Gastrocnemius medialis (tissue), 4 donors: ENCODE measurements at regions not wholly inside any gene's neighbourhood (a gene's known extent, or its start where the extent isn't known, plus 50 kb on each side); places are given as distances from the start of the nearest gene placed in this dataset.
A peak's percentile ranks its signal among the peaks of the same experiment; 100 is the strongest.
"Not testable (repeated sequence)": the region's sequence is repeated elsewhere in the genome, so short reads cannot be mapped to it uniquely, and the experiment has no call there.

ENCODE experiments used
- ATAC-seq, 2 donors: fragments of 150-250 bp; one replicate each; pipeline ENCODE4 v1.9.1; 2016
- DNase-seq, 2 donors: peaks; one replicate each; pipeline ENCODE4 v3.0.0-alpha.2; 2019
- H3K27ac ChIP-seq, 4 donors: fragments of 200-600 bp; sonication (generic); 1 replicate in 1 of 4; 2 replicates in 3 of 4; pipeline ENCODE4 v1.5.1; 2016 to 2018; ENCODE audit warnings: mild to moderate bottlenecking in 2 of 4, moderate library complexity in 1 of 4
- H3K27me3 ChIP-seq, 3 donors: fragments of 200-600 bp; sonication (generic) in 2 of 3; 1 replicate in 1 of 3; 2 replicates in 2 of 3; pipeline versions ENCODE4 v1.5.1 to v1.6.0; 2016 to 2019; ENCODE audit warnings: mild to moderate bottlenecking in 1 of 3, moderate library complexity in 1 of 3
- H3K36me3 ChIP-seq, 2 donors: fragments of 200-600 bp; sonication (generic) in 1 of 2; one replicate each; pipeline ENCODE4 v1.5.1; 2017 to 2018
- H3K4me1 ChIP-seq, 2 donors: fragments of 200-600 bp; sonication (generic) in 1 of 2; one replicate each; pipeline ENCODE4 v1.5.1; 2016 to 2017; ENCODE audit warnings: mild to moderate bottlenecking in 2 of 2
- H3K4me3 ChIP-seq, 4 donors: fragments of 200-600 bp; sonication (generic) in 3 of 4; 1 replicate in 1 of 4; 2 replicates in 3 of 4; pipeline ENCODE4 v1.5.1; 2016 to 2019; ENCODE audit warnings: mild to moderate bottlenecking in 2 of 4
- H3K9me3 ChIP-seq, 3 donors: fragments of 200-600 bp; sonication (generic) in 2 of 3; 1 replicate in 1 of 3; 2 replicates in 2 of 3; pipeline ENCODE4 v1.5.1; 2016 to 2019
- CTCF ChIP-seq, 5 experiments: fragments of 450-650 bp in 3 of 5; fragments of 200-600 bp in 2 of 5; sonication (generic) in 2 of 5; IDR thresholded peaks in 4 of 5; conservative IDR thresholded peaks in 1 of 5; 1 replicate in 4 of 5; 2 replicates in 1 of 5; pipeline ENCODE4 v1.5.1; 2016 to 2019; ENCODE audit warnings: antibody characterized with exemption in 5 of 5, mild to moderate bottlenecking in 3 of 5, moderate library complexity in 3 of 5
- POLR2A ChIP-seq, 2 donors: fragments of 450-650 bp; IDR thresholded peaks; one replicate each; pipeline ENCODE4 v1.6.1; 2017; ENCODE audit warnings: antibody characterized with exemption in 2 of 2, mild to moderate bottlenecking in 2 of 2, moderate library complexity in 2 of 2
- in situ Hi-C, 4 donors: fragments of 200-750 bp; cut with MboI; loops; one replicate each; pipeline versions ENCODE4 v1.15.0 to v1.8.0; 2017; ENCODE audit warnings: low sequenced_read_pairs in 4 of 4
- intact Hi-C: fragments of 100-400 bp; cut with DNase I; formaldehyde crosslinking; loops from one replicate; pipeline ENCODE4 v1.15.1; 2023; ENCODE audit warnings: low total_unique reads

- ATAC-seq, intact Hi-C loops, H3K27ac ChIP-seq, in situ Hi-C loops, H3K36me3 ChIP-seq, DNase-seq, H3K9me3 ChIP-seq, H3K4me3 ChIP-seq, H3K4me1 ChIP-seq, H3K27me3 ChIP-seq: not testable (repeated sequence)
Measured at GRCh38 chr20:30275073-30275472, 982.4 kb upstream of the DEFB115 start.

- peak overlapping the region in 2 of 4 donors; percentile 9 to 41 for H3K4me3 ChIP-seq
- intact Hi-C loops (no loop called here), in situ Hi-C loops (no loop called here)
- DNase-seq: no peak
- TF ChIP-seq CTCF (IDR thresholded peaks at IDR 0.05 in 4 of 5, conservative IDR thresholded peaks at IDR 0.05 in 1 of 5) (no peak), POLR2A (IDR thresholded peaks at IDR 0.05) (no peak)
- no peaks in the 10 kb centered on the region for H3K36me3 ChIP-seq
- no peaks in the 10 kb centered on the region for H3K9me3 ChIP-seq
- H3K27ac ChIP-seq: no peak overlapping the region
- no peak for ATAC-seq
- H3K27me3 ChIP-seq: no peaks in the 10 kb centered on the region
- no peaks in the 10 kb centered on the region for H3K4me1 ChIP-seq
Measured at GRCh38 chr20:30281584-30282197, 975.8 kb upstream of the DEFB115 start.

GRCh38 chr20:30283476-30284280 lies 973.8 kb upstream of the DEFB115 start:
- Histone ChIP-seq H3K27ac (peak overlapping the region in 2 of 4 donors; percentile 3 to 43), H3K4me3 (peak overlapping the region in 3 of 4 donors; percentile 42 to 58 (median 54))
- ATAC-seq, in situ Hi-C loops, H3K9me3 ChIP-seq, intact Hi-C loops, H3K27me3 ChIP-seq, H3K36me3 ChIP-seq, H3K4me1 ChIP-seq: not testable (repeated sequence)
- DNase-seq: peak; percentile 42 to 48

- ATAC-seq: no peak
- H3K27ac ChIP-seq: peak overlapping the region in 2 of 4 donors; percentile 3 to 43
- TF ChIP-seq CTCF (IDR thresholded peaks at IDR 0.05 in 4 of 5, conservative IDR thresholded peaks at IDR 0.05 in 1 of 5): no peak
- no peak for TF ChIP-seq POLR2A (IDR thresholded peaks at IDR 0.05)
- no peaks in the 10 kb centered on the region for H3K9me3 ChIP-seq
- in situ Hi-C loops (no loop called here), intact Hi-C loops (no loop called here)
- peak overlapping the region in 3 of 4 donors; percentile 42 to 58 (median 54) for H3K4me3 ChIP-seq
- DNase-seq: no peak
- no peaks in the 10 kb centered on the region for H3K36me3 ChIP-seq
- H3K27me3 ChIP-seq: no peaks in the 10 kb centered on the region
- no peaks in the 10 kb centered on the region for H3K4me1 ChIP-seq
Measured at GRCh38 chr20:30284281-30284905, 973.1 kb upstream of the DEFB115 start.

- no peak for DNase-seq
- Histone ChIP-seq H3K27ac (no peak overlapping the region), H3K9me3 (no peaks in the 10 kb centered on the region), H3K4me1 (no peaks in the 10 kb centered on the region), H3K4me3 (no peak overlapping the region), H3K36me3 (no peaks in the 10 kb centered on the region), H3K27me3 (no peaks in the 10 kb centered on the region)
- intact Hi-C loops: no loop called here
- no peak for ATAC-seq
- in situ Hi-C loops: no loop called here
- TF ChIP-seq CTCF (IDR thresholded peaks at IDR 0.05 in 4 of 5, conservative IDR thresholded peaks at IDR 0.05 in 1 of 5) (no peak), POLR2A (IDR thresholded peaks at IDR 0.05) (no peak)
Measured at GRCh38 chr20:30285677-30286076, 971.8 kb upstream of the DEFB115 start.
